Heart right ventricle (tissue), 16 donors: ENCODE measurements at regions not wholly inside any gene's neighbourhood (a gene's known extent, or its start where the extent isn't known, plus 50 kb on each side); places are given as distances from the start of the nearest gene placed in this dataset.

Source experiments
- ATAC-seq, 8 donors: fragments of 200-7000 bp; cut with Tn5 transposase; one replicate each; pipeline ENCODE4 v1.9.1; 2020; ENCODE audit warnings: mild to moderate bottlenecking in 8 of 8, moderate library complexity in 8 of 8, moderate number of reproducible peaks in 1 of 8
- DNase-seq, 2 donors: peaks; one replicate each; pipeline ENCODE4 v3.0.0-alpha.2; 2020
- H3K27ac ChIP-seq, 10 donors: fragments of 200-600 bp; sonication (generic) in 2 of 10; one replicate each; pipeline versions ENCODE4 v1.5.0 to v1.8.0; 2020 to 2022; ENCODE audit warnings: mild to moderate bottlenecking in 3 of 10
- H3K27me3 ChIP-seq, 7 donors: fragments of 200-600 bp; one replicate each; pipeline ENCODE4 v1.8.0; 2021 to 2022; ENCODE audit warnings: mild to moderate bottlenecking in 2 of 7
- H3K36me3 ChIP-seq, 9 donors: fragments of 200-600 bp; sonication (generic) in 1 of 9; one replicate each; pipeline versions ENCODE4 v1.5.0 to v1.8.0; 2020 to 2022; ENCODE audit warnings: mild to moderate bottlenecking in 2 of 9
- H3K4me1 ChIP-seq, 9 donors: fragments of 200-600 bp; sonication (generic) in 1 of 9; one replicate each; pipeline versions ENCODE4 v1.5.0 to v1.8.0; 2020 to 2022; ENCODE audit warnings: mild to moderate bottlenecking in 4 of 9
- H3K4me3 ChIP-seq, 10 donors: fragments of 200-600 bp; sonication (generic) in 2 of 10; one replicate each; pipeline versions ENCODE4 v1.5.0 to v1.8.0; 2020 to 2022; ENCODE audit warnings: mild to moderate bottlenecking in 7 of 10, moderate library complexity in 2 of 10
- H3K9me3 ChIP-seq, 11 donors: fragments of 200-600 bp in 10 of 11; sonication (generic) in 2 of 11; one replicate each; pipeline versions ENCODE4 v1.5.0 to v1.8.0; 2013 to 2022; ENCODE audit warnings: mild to moderate bottlenecking in 2 of 11, control low read depth in 1 of 11, moderate library complexity in 1 of 11
- CTCF ChIP-seq, 9 donors: fragments of 200-600 bp; sonication (generic) in 2 of 9; IDR thresholded peaks; one replicate each; pipeline versions ENCODE4 v1.5.0 to v1.8.0; 2021 to 2022; ENCODE audit warnings: antibody characterized with exemption in 9 of 9, mild to moderate bottlenecking in 5 of 9, moderate library complexity in 1 of 9
- WGBS, 2 donors: extraction: QIAGEN DNeasy Blood & Tissue Kit; methylation state at CpG; one replicate each; pipeline ENCODE4 v1.1.7; 2013; ENCODE audit warnings: inconsistent platforms in 1 of 2; 5-methylcytosine and 5-hydroxymethylcytosine counted together
- intact Hi-C, 10 donors: fragments of 100-400 bp; cut with DNase I; formaldehyde crosslinking; loops; one replicate each; pipeline versions ENCODE4 v1.11.1 to v1.14.2; 2022
- donor health status: Arrhythmogenic right ventricular cardiomyopathy.
- donor health status: ischemic (EF 13 %, LVEDD 7.1; RV severe dilation, severe dysfunction).
- donor health status: healthy with polysubstance abuse.
- donor health status: DM: no; HTN: yes; CAD: no.
- donor health status: DM: no; HTN: no; CAD: no.
- donor health status: ischemic (EF 25% LVEDD 6.9; RV normal size, moderate dysfunction).
- donor health status: ischemic (EF 25% LVEDD 5.7; RV mildly dilated, moderate dysfunction).
- donor health status: healthy.
- donor health status: DM: yes; HTN: yes; CAD: no.
- donor health status: Ischemic cardiomyopathy.
- donor health status: ischemic (EF 35%, LVEDD 5.7; RV mildly dilated, moderate dysfunction).
- donor health status: nonischemic (EF 11% LVEDD 7.7; RV severe dilation, severe dysfunction).
- donor health status: DM: yes; HTN: yes; CAD: no.
- donor health status: PGD.
- donor health status: ischemic (EF 29% LVEDD 5.4; RV normal size, mild dysfunction).
- donor health status: nonischemic (EF 23%, LVEDD 6.1; RV moderate dilation, normal function).

- Histone ChIP-seq H3K9me3 (no peaks in the 10 kb centered on the region), H3K4me3 (no peak overlapping the region), H3K36me3 (no peaks in the 10 kb centered on the region), H3K4me1 (no peaks in the 10 kb centered on the region), H3K27ac (no peak overlapping the region), H3K27me3 (no peaks in the 10 kb centered on the region)
- intact Hi-C loops = no loop called here
- no peak for DNase-seq
- 91 to 93% methylated on average over 15 of the region's 15 CpGs for WGBS, 2 donors
- no peak for ATAC-seq
- TF ChIP-seq CTCF (IDR thresholded peaks at IDR 0.05) = no peak
Measured at GRCh38 chr4:156198511-156198910, 244.8 kb upstream of the CTSO start.

- Histone ChIP-seq H3K4me3 (no peak overlapping the region), H3K27ac (no peak overlapping the region), H3K9me3 (no peaks in the 10 kb centered on the region), H3K36me3 (no peaks in the 10 kb centered on the region), H3K27me3 (no peaks in the 10 kb centered on the region), H3K4me1 (no peaks in the 10 kb centered on the region)
- TF ChIP-seq CTCF (IDR thresholded peaks at IDR 0.05) = no peak
- no peak for DNase-seq
- no peak for ATAC-seq
- WGBS, 2 donors = 85% methylated on average over 8 of the region's 8 CpGs
- intact Hi-C loops = no loop called here
Measured at GRCh38 chr4:156197216-156197615, 243.6 kb upstream of the CTSO start.

GRCh38 chr4:156196722-156197121, 243.1 kb upstream of the CTSO start:
- intact Hi-C loops = no loop called here
- no peak overlapping the region for H3K27ac ChIP-seq
- no peak for DNase-seq
- TF ChIP-seq CTCF (IDR thresholded peaks at IDR 0.05) = no peak
- H3K4me3 ChIP-seq = no peak overlapping the region
- H3K36me3 ChIP-seq = no peaks in the 10 kb centered on the region
- H3K4me1 ChIP-seq = no peaks in the 10 kb centered on the region
- H3K27me3 ChIP-seq = no peaks in the 10 kb centered on the region
- 87 to 88% methylated on average over 7 of the region's 7 CpGs for WGBS, 2 donors
- no peaks in the 10 kb centered on the region for H3K9me3 ChIP-seq
- ATAC-seq = no peak

- ATAC-seq = no peak
Measured at GRCh38 chr4:156195914-156196313, 242.2 kb upstream of the CTSO start.

More at GRCh38 chr4:156195914-156196313, 242.2 kb upstream of the CTSO start:
- Histone ChIP-seq H3K36me3 (no peaks in the 10 kb centered on the region), H3K27ac (no peak overlapping the region), H3K27me3 (no peaks in the 10 kb centered on the region), H3K4me1 (no peaks in the 10 kb centered on the region), H3K9me3 (no peaks in the 10 kb centered on the region), H3K4me3 (no peak overlapping the region)
- no peak for DNase-seq
- intact Hi-C loops = no loop called here
- no peak for TF ChIP-seq CTCF (IDR thresholded peaks at IDR 0.05)
